ENCODE measurements at regions not wholly inside any gene's neighbourhood (a gene's known extent, or its start where the extent isn't known, plus 50 kb on each side); places are given as distances from the start of the nearest gene placed in this dataset.

DNA sequence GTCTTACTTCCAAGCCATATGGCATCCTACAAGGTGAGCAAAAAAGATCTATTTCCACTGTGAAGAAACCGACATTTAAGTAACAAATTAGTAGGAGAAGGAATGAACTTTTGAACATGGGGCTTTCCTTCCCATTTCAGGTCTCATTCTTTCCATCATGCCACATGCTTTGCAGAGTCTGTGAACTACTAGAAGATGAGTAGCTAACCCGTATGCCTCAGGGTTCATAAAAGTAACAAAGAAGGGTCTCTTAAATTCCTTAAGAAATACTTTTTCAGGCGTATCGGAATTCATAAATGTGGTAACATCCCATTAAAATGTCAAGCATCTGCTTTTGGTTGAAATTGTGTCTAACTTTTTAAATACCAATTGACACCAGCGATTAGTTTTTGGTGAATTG lies 81.3 kb upstream of the TNS3 start:
- no peak for DNase-seq

- DNase-seq = no peak
These were observed 79.3 kb upstream of the TNS3 start for GRCh38 chr7:47661051-47661714.

- DNase-seq = no peak
These were observed 78.0 kb upstream of the TNS3 start for GRCh38 chr7:47659664-47660462.

DNA sequence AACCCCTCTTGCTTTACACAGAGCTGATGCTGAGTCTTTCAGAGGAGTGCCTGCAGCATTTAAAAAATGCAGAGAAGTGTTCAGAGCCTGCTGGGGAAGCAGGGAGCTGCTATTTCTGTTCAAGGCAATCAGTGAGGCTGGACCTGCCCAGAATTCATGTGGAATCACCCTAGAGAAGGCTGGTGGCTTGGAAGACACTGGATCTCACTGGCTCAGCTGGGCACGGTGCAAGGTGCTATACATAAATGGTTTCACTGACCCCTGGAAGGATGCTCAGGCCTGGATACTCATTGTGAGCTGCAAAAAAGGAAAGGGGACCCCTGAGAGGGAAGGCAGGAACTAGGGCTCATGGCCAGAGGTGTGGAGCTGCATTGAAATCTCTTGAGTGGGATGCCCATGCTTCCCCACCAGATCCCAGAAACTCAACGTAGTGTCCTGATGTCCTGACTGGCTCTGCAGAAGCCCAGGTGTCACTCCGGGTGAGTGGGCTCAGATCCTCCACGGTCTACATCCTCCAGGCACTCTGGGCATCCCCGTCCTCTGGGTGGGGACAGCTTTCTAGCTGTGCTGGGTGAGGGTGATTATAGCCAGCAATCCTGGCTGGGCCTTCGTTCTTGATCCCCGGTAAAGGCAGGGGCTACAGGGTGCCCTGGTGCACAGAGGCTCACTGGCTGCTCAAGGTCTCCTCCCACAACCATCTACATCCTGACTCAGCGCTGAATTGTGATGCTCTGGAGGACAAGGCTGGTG lies 77.2 kb upstream of the TNS3 start:
- DNase-seq = no peak

DNA sequence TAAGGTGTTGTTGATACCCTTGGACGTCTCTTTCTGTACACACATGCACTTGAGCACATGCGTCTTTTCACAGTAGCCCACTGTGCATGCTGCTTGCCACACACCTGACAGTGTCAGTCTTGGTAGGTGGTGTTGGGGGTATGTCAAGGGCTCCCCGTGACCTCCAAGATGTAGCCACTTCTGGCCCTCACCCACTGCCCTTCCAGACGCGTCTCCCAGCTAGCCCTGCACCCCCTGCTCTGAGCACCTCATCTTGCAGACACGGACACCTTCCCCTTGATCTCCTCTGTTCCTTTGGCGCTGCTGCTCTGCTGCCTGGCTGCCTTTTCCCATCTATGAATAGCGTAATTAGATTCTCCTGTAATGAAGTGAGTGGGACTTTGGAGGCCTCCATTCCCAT lies 75.2 kb upstream of the TNS3 start:
- no peak for DNase-seq

- DNase-seq = no peak
These were observed 72.9 kb upstream of the TNS3 start for GRCh38 chr7:47654672-47655298.

DNA sequence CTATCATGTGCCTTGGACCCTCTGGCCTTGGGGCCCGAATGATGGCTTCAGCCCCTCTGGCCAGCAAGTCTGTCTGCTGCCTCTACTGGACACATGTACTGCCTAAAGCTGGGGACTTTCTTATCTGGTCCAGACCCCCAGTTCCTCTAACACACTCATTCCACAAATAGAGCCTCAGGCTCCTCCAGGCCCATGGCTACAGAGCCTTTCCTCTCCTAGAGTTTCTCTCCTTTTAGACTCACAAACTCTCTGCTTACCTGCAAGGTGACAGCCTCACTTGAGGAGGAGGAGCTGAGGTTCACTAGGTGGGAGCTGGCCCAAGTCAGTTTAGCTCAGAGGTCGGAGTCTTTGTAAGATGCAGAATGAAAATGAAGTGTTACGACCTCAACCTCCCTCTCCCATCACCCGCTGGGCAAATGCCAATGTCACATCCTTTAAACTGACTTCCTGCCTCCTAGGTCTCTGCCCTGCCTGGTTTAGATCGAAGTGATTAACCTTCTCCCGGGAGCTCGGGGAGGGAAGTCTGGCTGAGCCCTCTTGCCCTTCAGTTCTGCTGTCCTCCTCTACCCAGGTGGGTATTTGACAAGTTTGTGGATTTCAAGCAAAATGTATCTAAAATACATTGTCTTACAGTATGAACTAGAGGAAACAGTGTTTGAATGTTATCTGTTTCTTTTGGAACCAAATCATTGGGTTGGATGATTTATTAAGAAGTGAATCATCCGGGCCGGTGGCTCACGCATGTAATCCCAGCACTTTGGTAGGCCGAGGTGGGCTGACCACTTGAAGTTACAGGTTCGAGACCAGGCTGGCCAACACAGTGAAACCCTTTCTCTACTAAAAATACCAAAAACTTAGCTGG lies 71.9 kb upstream of the TNS3 start:
- no peak for DNase-seq

DNA sequence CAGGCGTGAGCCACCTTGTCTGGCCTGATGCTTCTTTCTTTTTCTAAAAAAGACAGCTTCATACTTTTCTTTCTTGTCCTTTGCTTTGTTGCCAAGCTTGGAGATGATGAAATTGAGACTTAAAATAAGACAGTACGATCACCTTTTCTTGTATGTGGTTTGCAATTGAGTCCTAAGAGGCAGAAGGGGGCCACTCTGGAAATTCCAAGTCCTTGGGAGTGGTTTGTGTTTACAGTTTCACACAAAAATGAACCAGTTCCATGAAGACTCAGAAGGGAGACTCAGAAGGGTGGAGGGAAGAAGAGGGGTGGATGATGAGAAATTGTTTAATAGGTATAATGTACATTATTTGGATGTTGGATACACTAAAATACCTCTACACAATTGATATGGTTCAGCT lies 70.7 kb upstream of the TNS3 start:
- no peak for DNase-seq

DNA sequence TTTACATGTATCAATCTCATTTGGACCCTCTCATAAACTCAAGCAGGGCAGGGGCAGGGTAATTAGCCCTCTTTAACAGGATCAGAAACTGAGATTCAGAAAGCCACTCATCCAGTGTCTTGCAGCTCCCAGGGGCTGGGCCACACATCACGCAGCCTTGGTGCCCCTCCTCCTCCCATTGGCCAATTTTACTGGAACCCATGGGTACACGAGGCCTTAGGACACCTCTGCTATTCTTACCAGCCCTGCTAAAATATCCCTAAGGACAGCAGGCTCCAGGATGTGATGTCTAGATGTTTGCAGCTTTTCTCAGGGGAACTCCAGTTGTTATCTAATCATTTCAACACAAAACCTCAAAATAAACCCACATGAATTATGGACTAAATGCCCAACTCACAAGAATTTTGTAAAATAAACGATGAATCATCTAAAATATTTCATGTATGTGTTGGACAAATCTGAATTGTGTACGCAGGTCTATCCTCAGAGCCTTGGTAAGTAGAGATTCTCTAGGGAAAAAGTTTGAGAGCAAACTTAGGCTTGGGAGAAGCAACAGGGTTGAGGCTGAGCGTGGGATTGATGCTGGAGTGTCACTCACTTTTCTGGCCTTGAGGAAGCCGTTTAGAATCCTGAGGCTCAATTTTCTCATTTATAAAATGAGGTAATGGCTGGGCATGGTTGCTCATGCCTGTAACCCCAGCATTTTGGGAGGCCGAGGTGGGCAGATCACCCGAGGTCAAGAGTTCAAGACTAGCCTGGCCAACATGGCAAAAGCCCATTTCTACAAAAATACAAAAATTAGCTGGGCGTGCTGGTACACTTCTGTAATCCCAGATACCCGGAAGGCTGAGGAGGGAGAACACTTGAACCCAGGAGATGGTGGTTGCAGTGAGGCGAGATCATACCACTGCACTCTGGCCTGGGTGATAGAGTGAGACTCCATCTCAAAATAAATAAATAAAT lies 69.7 kb upstream of the TNS3 start:
- no peak for DNase-seq

GRCh38 chr7:47649919-47650318 lies 68.0 kb upstream of the TNS3 start:
- no peak for DNase-seq

DNA sequence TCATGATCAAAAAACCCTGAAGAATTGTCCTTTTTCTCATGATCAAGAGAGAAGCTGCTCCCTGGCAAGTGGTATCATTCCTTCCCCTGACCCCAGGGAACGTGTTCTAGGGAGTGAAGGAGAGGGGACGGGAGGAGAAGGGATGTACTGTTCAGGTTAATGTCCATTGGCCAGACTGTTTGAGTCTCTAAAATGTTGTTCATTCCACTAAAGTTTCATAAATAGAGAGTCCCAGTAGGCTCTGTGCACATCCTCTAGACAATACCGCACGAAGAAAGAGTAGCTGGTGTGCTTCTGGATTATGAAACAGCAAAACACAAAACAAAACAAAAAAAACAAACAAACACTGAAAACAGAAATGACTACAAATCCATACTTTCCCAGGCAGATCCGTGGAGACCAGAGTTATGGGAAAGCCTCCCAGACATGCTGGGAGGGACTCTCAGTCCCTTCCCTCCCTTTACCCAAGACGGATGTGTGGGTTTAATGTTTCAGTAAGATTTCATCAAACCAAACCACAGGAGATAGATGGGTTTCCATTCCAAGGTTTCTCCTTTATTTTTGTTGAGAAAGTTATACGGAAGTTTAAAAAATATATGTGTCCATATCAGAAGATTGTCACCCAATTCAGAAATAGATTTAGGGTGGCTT lies 66.5 kb upstream of the TNS3 start:
- no peak for DNase-seq

- no peak for DNase-seq
These were observed 66.0 kb upstream of the TNS3 start for GRCh38 chr7:47647918-47648250.

- no peak for DNase-seq
These were observed 65.4 kb upstream of the TNS3 start for GRCh38 chr7:47647181-47647917.

DNA sequence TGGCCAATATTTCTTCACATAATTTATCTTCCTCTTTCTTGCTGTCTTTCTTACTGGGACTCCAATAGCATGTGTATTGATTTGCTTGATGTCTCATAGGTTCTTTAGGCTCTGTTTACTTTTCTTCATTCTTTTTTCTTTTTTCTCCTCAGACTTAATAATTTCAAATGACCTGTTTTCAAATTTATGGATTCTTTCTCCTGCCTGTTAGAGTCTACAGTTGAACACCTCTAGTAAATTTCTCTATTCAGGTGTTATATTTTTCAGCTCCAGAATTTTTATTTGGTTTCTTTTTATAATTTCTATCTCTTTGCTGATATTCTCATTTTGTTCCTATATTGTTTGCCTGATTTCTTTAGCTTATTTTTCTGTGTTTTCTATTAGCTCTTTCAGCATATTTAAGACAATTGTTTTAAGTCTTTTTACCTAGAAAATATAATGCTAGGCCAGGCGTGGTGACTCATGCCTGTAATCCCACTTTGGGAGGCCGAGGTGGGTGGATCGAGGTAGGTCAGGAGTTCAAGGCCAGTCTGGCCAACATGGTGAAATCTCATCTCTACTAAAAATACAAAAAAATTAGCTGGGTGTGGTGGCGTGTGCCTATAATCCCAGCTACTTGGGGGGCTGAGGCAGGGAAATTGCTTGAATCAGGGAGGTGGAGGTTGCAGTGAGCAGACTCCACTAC lies 61.9 kb upstream of the TNS3 start:
- DNase-seq = no peak

DNA sequence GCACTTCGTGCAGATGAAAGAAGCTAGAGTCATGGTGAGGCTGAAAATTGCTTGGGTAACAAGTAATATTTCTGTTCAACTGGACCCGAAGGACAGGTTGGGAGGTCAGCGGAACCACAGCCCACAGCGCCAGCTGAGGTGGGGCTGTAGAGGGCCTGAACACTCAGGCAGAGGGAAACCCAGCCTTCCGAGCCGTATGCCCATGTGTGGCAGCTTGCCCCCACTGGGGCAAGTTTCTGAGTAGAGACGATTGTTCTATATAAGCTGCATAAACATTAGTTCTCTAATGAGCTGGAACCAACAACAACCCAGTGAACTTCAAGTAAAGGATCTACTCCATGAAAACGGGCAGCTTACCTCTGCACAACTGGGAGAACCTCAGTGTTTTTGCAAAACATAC lies 58.4 kb upstream of the TNS3 start:
- no peak for DNase-seq

GRCh38 chr7:47639495-47640110 lies 57.7 kb upstream of the TNS3 start:
- no peak for DNase-seq

- DNase-seq = no peak
These were observed 56.9 kb upstream of the TNS3 start for GRCh38 chr7:47638679-47639315.

- no peak for DNase-seq
These were observed 54.7 kb upstream of the TNS3 start for GRCh38 chr7:47636433-47637175.
